Skin epidermis (tissue), 12 donors: ENCODE measurements at regions not wholly inside any gene's neighbourhood (a gene's known extent, or its start where the extent isn't known, plus 50 kb on each side); places are given as distances from the start of the nearest gene placed in this dataset.

Source experiments
- H3K27ac ChIP-seq, 21 experiments: fragments of 200-600 bp; sonication (generic) in 11 of 21; one replicate each; pipeline ENCODE4 v1.5.0; 2020; ENCODE audit warnings: mild to moderate bottlenecking in 3 of 21, inconsistent platforms in 2 of 21, moderate library complexity in 2 of 21
- H3K4me3 ChIP-seq, 7 experiments: fragments of 200-600 bp; sonication (generic) in 2 of 7; one replicate each; pipeline ENCODE4 v1.5.0; 2020; ENCODE audit warnings: inconsistent platforms in 2 of 7, mild to moderate bottlenecking in 2 of 7, moderate library complexity in 1 of 7

- Histone ChIP-seq H3K4me3 (no peak overlapping the region), H3K27ac (peak overlapping the region in 2 of 21 experiments; percentile 10 to 13)
Observed at GRCh38 chr10:110395350-110396283, 90.9 kb upstream of the SMNDC1 start.

GRCh38 chr10:110396284-110396651, 91.5 kb upstream of the SMNDC1 start:
- Histone ChIP-seq H3K27ac (peak overlapping the region in 1 of 21 experiments; percentile 10), H3K4me3 (no peak overlapping the region)

GRCh38 chr10:110397856-110398255, 93.1 kb upstream of the SMNDC1 start:
- peak overlapping the region in 12 of 21 experiments; percentile 13 to 80 (median 50) for H3K27ac ChIP-seq
- no peak overlapping the region for H3K4me3 ChIP-seq

- Histone ChIP-seq H3K27ac (peak overlapping the region in 16 of 21 experiments; percentile 7 to 80 (median 56)), H3K4me3 (no peak overlapping the region)
Observed at GRCh38 chr10:110398419-110399105, 93.8 kb upstream of the SMNDC1 start.

- Histone ChIP-seq H3K27ac (peak overlapping the region in 15 of 21 experiments; percentile 5 to 80 (median 59)), H3K4me3 (no peak overlapping the region)
Observed at GRCh38 chr10:110399106-110399964, 94.6 kb upstream of the SMNDC1 start.

- no peak overlapping the region for H3K4me3 ChIP-seq
- H3K27ac ChIP-seq = no peak overlapping the region
Observed at GRCh38 chr10:110399965-110400933, 95.5 kb upstream of the SMNDC1 start.

GRCh38 chr10:110401401-110402076, 96.2 kb upstream of the DUSP5 start:
- Histone ChIP-seq H3K27ac (no peak overlapping the region), H3K4me3 (no peak overlapping the region)

GRCh38 chr10:110402077-110402416, 95.7 kb upstream of the DUSP5 start:
- Histone ChIP-seq H3K4me3 (no peak overlapping the region), H3K27ac (no peak overlapping the region)

- H3K4me3 ChIP-seq = no peak overlapping the region
- H3K27ac ChIP-seq = no peak overlapping the region
Observed at GRCh38 chr10:110403593-110403992, 94.1 kb upstream of the DUSP5 start.

GRCh38 chr10:110404413-110404812, 93.3 kb upstream of the DUSP5 start:
- no peak overlapping the region for H3K4me3 ChIP-seq
- H3K27ac ChIP-seq = peak overlapping the region in 1 of 21 experiments; percentile 5

GRCh38 chr10:110404825-110405224, 92.9 kb upstream of the DUSP5 start:
- Histone ChIP-seq H3K4me3 (no peak overlapping the region), H3K27ac (peak overlapping the region in 1 of 21 experiments; percentile 5)

GRCh38 chr10:110405380-110405779, 92.3 kb upstream of the DUSP5 start:
- Histone ChIP-seq H3K4me3 (no peak overlapping the region), H3K27ac (no peak overlapping the region)

GRCh38 chr10:110407301-110408170, 90.2 kb upstream of the DUSP5 start:
- Histone ChIP-seq H3K27ac (peak overlapping the region in 1 of 21 experiments; percentile 3), H3K4me3 (no peak overlapping the region)

- Histone ChIP-seq H3K27ac (no peak overlapping the region), H3K4me3 (no peak overlapping the region)
Observed at GRCh38 chr10:110408203-110408871, 89.4 kb upstream of the DUSP5 start.

GRCh38 chr10:110408943-110409342, 88.8 kb upstream of the DUSP5 start:
- no peak overlapping the region for H3K27ac ChIP-seq
- no peak overlapping the region for H3K4me3 ChIP-seq

- Histone ChIP-seq H3K27ac (no peak overlapping the region), H3K4me3 (no peak overlapping the region)
Observed at GRCh38 chr10:110409488-110409887, 88.2 kb upstream of the DUSP5 start.

GRCh38 chr10:110409926-110410325, 87.8 kb upstream of the DUSP5 start:
- H3K4me3 ChIP-seq = no peak overlapping the region
- H3K27ac ChIP-seq = no peak overlapping the region
